Esophagus squamous epithelium (tissue), 5 donors: ENCODE measurements at regions not wholly inside any gene's neighbourhood (a gene's known extent, or its start where the extent isn't known, plus 50 kb on each side); places are given as distances from the start of the nearest gene placed in this dataset.

Source experiments
- DNase-seq: peaks from one replicate; lab custom pipeline; 2025; lab: John Stamatoyannopoulos, UW
- H3K27ac ChIP-seq, 4 donors: fragments of 200-600 bp; sonication (generic); one replicate each; pipeline ENCODE4 v1.5.1; 2016 to 2019; ENCODE audit warnings: mild to moderate bottlenecking in 1 of 4
- H3K27me3 ChIP-seq, 4 donors: fragments of 200-600 bp; sonication (generic); 1 replicate in 3 of 4; 2 replicates in 1 of 4; pipeline versions ENCODE4 v1.5.1 to v1.6.0; 2017 to 2021; ENCODE audit warnings: antibody characterized with exemption in 1 of 4
- H3K36me3 ChIP-seq, 3 donors: fragments of 200-600 bp; sonication (generic); one replicate each; pipeline ENCODE4 v1.5.1; 2016 to 2019
- H3K4me1 ChIP-seq, 3 donors: fragments of 200-600 bp; sonication (generic); one replicate each; pipeline ENCODE4 v1.5.1; 2017 to 2019
- H3K4me3 ChIP-seq, 4 donors: fragments of 200-600 bp; sonication (generic); 1 replicate in 3 of 4; 2 replicates in 1 of 4; pipeline ENCODE4 v1.5.1; 2016 to 2019; ENCODE audit warnings: mild to moderate bottlenecking in 2 of 4, moderate library complexity in 1 of 4
- H3K9me3 ChIP-seq, 3 donors: fragments of 200-600 bp; sonication (generic); one replicate each; pipeline ENCODE4 v1.5.1; 2016 to 2019
- POLR2A ChIP-seq, 4 donors: fragments of 450-650 bp; IDR thresholded peaks; one replicate each; pipeline ENCODE4 v1.6.1; 2017; ENCODE audit warnings: antibody characterized with exemption in 4 of 4, mild to moderate bottlenecking in 4 of 4, moderate library complexity in 3 of 4
- WGBS, 2 donors: methylation state at CpG; one replicate each; pipeline ENCODE4 v1.1.5; 2018; 5-methylcytosine and 5-hydroxymethylcytosine counted together
- intact Hi-C: fragments of 100-400 bp; cut with DNase I; formaldehyde crosslinking; loops from one replicate; pipeline ENCODE4 v1.15.0; 2022
- TF ChIP-seq, protein P1 (sequence below), 6 experiments: fragments of 450-650 bp in 4 of 6; fragments of 200-600 bp in 2 of 6; sonication (generic) in 2 of 6; IDR thresholded peaks; one replicate each; pipeline ENCODE4 v1.5.1; 2016 to 2019; ENCODE audit warnings: antibody characterized with exemption in 6 of 6, mild to moderate bottlenecking in 4 of 6, moderate library complexity in 4 of 6
- donor health status: DM: yes; HTN: yes; CAD: no.

DNA sequence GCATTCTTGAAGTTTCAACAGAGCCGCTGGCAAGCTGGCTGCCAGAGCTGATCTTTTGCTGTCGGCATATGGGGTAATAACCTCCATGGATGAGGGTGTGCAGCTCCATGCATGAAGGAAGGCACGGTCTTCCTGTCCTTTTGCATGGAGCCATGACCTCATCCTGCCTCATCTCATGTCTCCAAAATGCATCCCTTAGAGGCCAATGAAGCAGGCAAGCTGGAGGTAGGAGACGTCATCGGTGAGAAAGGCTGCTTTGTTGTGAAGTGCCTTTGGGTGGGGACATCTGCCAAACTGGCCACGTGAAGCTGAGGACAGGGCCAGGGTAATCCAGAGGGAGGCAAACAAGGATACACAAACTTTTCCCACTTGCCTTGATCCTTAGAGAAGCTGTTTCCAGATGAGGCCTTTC lies 161.5 kb upstream of the TBX20 start:
- intact Hi-C loops = no loop called here
- Histone ChIP-seq H3K27ac (no peak overlapping the region), H3K27me3 (peaks cover 0 to 12% (median 0%) of the 10 kb centered on the region in 4 donors), H3K36me3 (no peaks in the 10 kb centered on the region), H3K9me3 (no peaks in the 10 kb centered on the region), H3K4me1 (no peaks in the 10 kb centered on the region), H3K4me3 (no peak overlapping the region)
- 69 to 82% methylated on average over 4 of the region's 6 CpGs for WGBS, 2 donors
- no peak for TF ChIP-seq POLR2A (IDR thresholded peaks at IDR 0.05)
- TF ChIP-seq, protein P1, sequence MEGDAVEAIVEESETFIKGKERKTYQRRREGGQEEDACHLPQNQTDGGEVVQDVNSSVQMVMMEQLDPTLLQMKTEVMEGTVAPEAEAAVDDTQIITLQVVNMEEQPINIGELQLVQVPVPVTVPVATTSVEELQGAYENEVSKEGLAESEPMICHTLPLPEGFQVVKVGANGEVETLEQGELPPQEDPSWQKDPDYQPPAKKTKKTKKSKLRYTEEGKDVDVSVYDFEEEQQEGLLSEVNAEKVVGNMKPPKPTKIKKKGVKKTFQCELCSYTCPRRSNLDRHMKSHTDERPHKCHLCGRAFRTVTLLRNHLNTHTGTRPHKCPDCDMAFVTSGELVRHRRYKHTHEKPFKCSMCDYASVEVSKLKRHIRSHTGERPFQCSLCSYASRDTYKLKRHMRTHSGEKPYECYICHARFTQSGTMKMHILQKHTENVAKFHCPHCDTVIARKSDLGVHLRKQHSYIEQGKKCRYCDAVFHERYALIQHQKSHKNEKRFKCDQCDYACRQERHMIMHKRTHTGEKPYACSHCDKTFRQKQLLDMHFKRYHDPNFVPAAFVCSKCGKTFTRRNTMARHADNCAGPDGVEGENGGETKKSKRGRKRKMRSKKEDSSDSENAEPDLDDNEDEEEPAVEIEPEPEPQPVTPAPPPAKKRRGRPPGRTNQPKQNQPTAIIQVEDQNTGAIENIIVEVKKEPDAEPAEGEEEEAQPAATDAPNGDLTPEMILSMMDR (IDR thresholded peaks at IDR 0.05) = no peak
- DNase-seq = no peak

DNA sequence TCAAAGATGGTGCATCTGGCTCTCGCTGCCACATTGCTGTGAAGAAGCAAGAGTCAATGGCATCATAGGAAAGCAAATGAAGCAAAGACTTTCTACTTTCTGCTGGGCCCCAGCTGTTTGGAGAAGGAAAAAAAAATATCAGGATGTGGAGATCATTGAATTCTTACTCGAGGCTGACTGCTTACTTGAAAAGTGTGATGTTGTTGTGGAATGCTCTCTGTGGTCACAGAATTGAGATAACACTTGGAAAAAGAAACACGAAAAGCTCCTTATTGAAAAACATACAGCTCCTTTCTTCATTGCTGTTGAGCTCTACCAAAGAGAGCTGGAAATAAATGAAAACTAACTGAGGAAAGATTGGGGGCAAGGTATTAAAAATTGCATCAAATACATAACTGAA lies 157.4 kb upstream of the TBX20 start:
- Histone ChIP-seq H3K4me3 (no peak overlapping the region), H3K27ac (no peak overlapping the region), H3K9me3 (no peaks in the 10 kb centered on the region), H3K36me3 (no peaks in the 10 kb centered on the region), H3K4me1 (no peaks in the 10 kb centered on the region), H3K27me3 (peaks cover 0 to 5% (median 0%) of the 10 kb centered on the region in 4 donors)
- no peak for DNase-seq
- 43 to 47% methylated on average over 3 of the region's 3 CpGs for WGBS, 2 donors
- TF ChIP-seq, protein P1 (IDR thresholded peaks at IDR 0.05) = no peak
- no peak for TF ChIP-seq POLR2A (IDR thresholded peaks at IDR 0.05)
- intact Hi-C loops = no loop called here

DNA sequence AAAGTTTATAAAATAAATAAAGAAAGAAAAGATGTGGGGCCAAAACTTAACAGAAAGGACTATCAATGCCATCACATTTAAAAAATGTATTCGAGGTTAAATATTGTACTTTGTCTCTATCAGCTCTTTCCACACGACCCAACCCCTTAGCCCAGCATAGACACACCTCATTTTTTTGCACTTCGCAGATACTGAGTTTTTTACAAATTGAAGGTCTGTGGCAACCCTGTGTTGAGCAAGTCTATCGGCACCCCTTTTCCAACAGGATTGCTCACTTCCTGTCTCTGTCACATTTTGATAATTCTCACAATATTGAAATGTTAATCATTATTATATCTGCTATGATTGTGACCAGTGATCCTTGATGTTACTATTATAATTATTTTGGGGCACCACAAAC lies 151.6 kb upstream of the TBX20 start:
- H3K4me3 ChIP-seq = no peak overlapping the region
- H3K27me3 ChIP-seq = no peaks in the 10 kb centered on the region
- DNase-seq = no peak
- H3K4me1 ChIP-seq = no peaks in the 10 kb centered on the region
- TF ChIP-seq, protein P1 (IDR thresholded peaks at IDR 0.05) = no peak
- no peak for TF ChIP-seq POLR2A (IDR thresholded peaks at IDR 0.05)
- intact Hi-C loops = no loop called here
- 51 to 58% methylated on average over 4 of the region's 4 CpGs for WGBS, 2 donors
- H3K27ac ChIP-seq = no peak overlapping the region
- H3K9me3 ChIP-seq = no peaks in the 10 kb centered on the region
- H3K36me3 ChIP-seq = no peaks in the 10 kb centered on the region

DNA sequence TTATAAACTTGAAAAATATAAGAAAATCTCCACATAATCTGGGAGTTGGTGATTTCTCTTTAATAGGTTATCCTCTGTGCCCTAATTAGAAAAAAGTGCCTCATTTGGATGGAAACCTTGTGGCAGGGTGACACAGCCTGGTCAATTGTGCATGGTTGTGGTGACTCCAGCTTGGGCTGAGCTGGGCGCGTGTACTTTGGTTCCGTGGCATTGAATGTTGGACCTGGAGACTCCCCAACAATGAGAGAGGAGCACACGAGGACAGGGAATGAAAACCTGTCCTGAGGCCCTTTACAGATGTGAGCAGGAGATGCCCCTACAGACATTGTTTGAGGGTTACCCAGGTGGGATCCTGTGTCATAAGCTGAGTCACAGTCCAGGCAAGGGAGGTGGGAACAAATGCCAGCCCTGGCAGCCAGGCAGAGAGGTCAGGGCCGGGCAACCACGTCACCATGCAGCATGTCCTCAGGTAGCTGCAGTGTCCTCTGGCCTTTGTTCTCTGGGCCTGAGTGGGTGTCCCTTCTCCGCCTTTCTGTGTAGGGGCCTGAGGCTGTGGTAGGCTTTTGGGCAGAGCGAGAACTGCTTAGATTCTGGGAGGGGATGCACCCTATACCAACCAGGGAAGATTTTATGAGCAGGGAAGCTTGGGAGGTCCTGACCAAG lies 147.4 kb upstream of the TBX20 start:
- Histone ChIP-seq H3K4me1 (no peaks in the 10 kb centered on the region), H3K36me3 (no peaks in the 10 kb centered on the region), H3K27ac (no peak overlapping the region), H3K9me3 (no peaks in the 10 kb centered on the region), H3K27me3 (no peaks in the 10 kb centered on the region), H3K4me3 (no peak overlapping the region)
- 78 to 90% methylated on average over 4 to 8 of the region's 8 CpGs for WGBS, 2 donors
- intact Hi-C loops = no loop called here
- TF ChIP-seq POLR2A (IDR thresholded peaks at IDR 0.05) = no peak
- TF ChIP-seq, protein P1 (IDR thresholded peaks at IDR 0.05) = no peak
- no peak for DNase-seq

DNA sequence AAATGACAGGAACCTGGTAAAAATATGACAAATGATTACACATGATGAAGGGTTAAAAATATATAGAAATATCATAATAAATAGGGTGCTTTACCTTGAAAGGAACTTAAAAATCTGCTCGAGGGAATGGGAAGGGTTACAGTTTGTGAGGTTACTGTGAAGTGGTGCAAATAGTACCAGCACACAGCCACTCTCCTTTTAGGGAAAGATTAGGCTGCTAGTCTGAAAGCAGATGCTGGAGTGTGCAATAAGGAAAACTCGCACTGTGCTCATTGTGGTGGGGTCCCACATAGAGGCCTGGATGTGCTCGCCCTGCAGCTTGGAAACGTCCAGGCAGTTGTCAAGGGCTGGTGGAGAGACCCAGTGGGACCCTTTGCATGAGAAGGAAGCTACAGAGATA lies 145.9 kb upstream of the TBX20 start:
- Histone ChIP-seq H3K4me3 (no peak overlapping the region), H3K27ac (no peak overlapping the region), H3K9me3 (no peaks in the 10 kb centered on the region), H3K36me3 (no peaks in the 10 kb centered on the region), H3K4me1 (no peaks in the 10 kb centered on the region), H3K27me3 (no peaks in the 10 kb centered on the region)
- WGBS, 2 donors = 56% methylated on average over 4 of the region's 4 CpGs
- no peak for DNase-seq
- TF ChIP-seq, protein P1 (IDR thresholded peaks at IDR 0.05) = no peak
- TF ChIP-seq POLR2A (IDR thresholded peaks at IDR 0.05) = no peak
- intact Hi-C loops = no loop called here
